ENCODE measurements at regions not wholly inside any gene's neighbourhood (a gene's known extent, or its start where the extent isn't known, plus 50 kb on each side); places are given as distances from the start of the nearest gene placed in this dataset.

GRCh38 chr15:47496343-47497185 is 220.7 kb upstream of the SEMA6D start:
- in situ Hi-C loops (cut with HindIII; ENCODE audit: low sequenced_read_pairs): no loop called here
- no peak for DNase-seq (ENCODE audit: low read depth, low spot score)
- H3K4me3 ChIP-seq (ENCODE audit: low read depth, low read length): no peak overlapping the region
- TF ChIP-seq CTCF (IDR thresholded peaks at IDR 0.05; ENCODE audit: low read depth, low read length): no peak

- in situ Hi-C loops (cut with HindIII; ENCODE audit: low sequenced_read_pairs): no loop called here
- no peak overlapping the region for H3K4me3 ChIP-seq (ENCODE audit: low read depth, low read length)
- no peak for TF ChIP-seq CTCF (IDR thresholded peaks at IDR 0.05; ENCODE audit: low read depth, low read length)
- DNase-seq (ENCODE audit: low read depth, low spot score): no peak
Observed at GRCh38 chr15:47500842-47501241, 216.5 kb upstream of the SEMA6D start.

GRCh38 chr15:47502041-47502440 is 215.3 kb upstream of the SEMA6D start:
- in situ Hi-C loops (cut with HindIII; ENCODE audit: low sequenced_read_pairs): no loop called here
- H3K4me3 ChIP-seq (ENCODE audit: low read depth, low read length): no peak overlapping the region
- TF ChIP-seq CTCF (IDR thresholded peaks at IDR 0.05; ENCODE audit: low read depth, low read length): no peak
- no peak for DNase-seq (ENCODE audit: low read depth, low spot score)

GRCh38 chr15:47503876-47504275 is 213.4 kb upstream of the SEMA6D start:
- TF ChIP-seq CTCF (IDR thresholded peaks at IDR 0.05; ENCODE audit: low read depth, low read length): no peak
- no peak for DNase-seq (ENCODE audit: low read depth, low spot score)
- no peak overlapping the region for H3K4me3 ChIP-seq (ENCODE audit: low read depth, low read length)
- in situ Hi-C loops (cut with HindIII; ENCODE audit: low sequenced_read_pairs): no loop called here

- no peak for DNase-seq (ENCODE audit: low read depth, low spot score)
- TF ChIP-seq CTCF (IDR thresholded peaks at IDR 0.05; ENCODE audit: low read depth, low read length): no peak
- in situ Hi-C loops (cut with HindIII; ENCODE audit: low sequenced_read_pairs): no loop called here
- no peak overlapping the region for H3K4me3 ChIP-seq (ENCODE audit: low read depth, low read length)
Observed at GRCh38 chr15:47504624-47505256, 212.6 kb upstream of the SEMA6D start.

- no peak for TF ChIP-seq CTCF (IDR thresholded peaks at IDR 0.05; ENCODE audit: low read depth, low read length)
- in situ Hi-C loops (cut with HindIII; ENCODE audit: low sequenced_read_pairs): no loop called here
- no peak overlapping the region for H3K4me3 ChIP-seq (ENCODE audit: low read depth, low read length)
- no peak for DNase-seq (ENCODE audit: low read depth, low spot score)
Observed at GRCh38 chr15:47505712-47506328, 211.5 kb upstream of the SEMA6D start.
